ENCODE measurements at regions not wholly inside any gene's neighbourhood (a gene's known extent, or its start where the extent isn't known, plus 50 kb on each side); places are given as distances from the start of the nearest gene placed in this dataset.
"Not testable (repeated sequence)": the region's sequence is repeated elsewhere in the genome, so short reads cannot be mapped to it uniquely, and the experiment has no call there.

- no peaks in the 10 kb centered on the region for H3K4me1 Mint-ChIP-seq (ENCODE audit: insufficient read depth, unreplicated experiment)
- H3K36me3 Mint-ChIP-seq (ENCODE audit: insufficient read depth, unreplicated experiment): peaks cover 13% of the 10 kb centered on the region
- BruUV-seq (replicated peaks): no TSS peak
- intact Hi-C loops (cut with micrococcal nuclease): no loop called here
- no peak overlapping the region for H3K4me3 Mint-ChIP-seq (ENCODE audit: unreplicated experiment)
- TF ChIP-seq, protein P1, sequence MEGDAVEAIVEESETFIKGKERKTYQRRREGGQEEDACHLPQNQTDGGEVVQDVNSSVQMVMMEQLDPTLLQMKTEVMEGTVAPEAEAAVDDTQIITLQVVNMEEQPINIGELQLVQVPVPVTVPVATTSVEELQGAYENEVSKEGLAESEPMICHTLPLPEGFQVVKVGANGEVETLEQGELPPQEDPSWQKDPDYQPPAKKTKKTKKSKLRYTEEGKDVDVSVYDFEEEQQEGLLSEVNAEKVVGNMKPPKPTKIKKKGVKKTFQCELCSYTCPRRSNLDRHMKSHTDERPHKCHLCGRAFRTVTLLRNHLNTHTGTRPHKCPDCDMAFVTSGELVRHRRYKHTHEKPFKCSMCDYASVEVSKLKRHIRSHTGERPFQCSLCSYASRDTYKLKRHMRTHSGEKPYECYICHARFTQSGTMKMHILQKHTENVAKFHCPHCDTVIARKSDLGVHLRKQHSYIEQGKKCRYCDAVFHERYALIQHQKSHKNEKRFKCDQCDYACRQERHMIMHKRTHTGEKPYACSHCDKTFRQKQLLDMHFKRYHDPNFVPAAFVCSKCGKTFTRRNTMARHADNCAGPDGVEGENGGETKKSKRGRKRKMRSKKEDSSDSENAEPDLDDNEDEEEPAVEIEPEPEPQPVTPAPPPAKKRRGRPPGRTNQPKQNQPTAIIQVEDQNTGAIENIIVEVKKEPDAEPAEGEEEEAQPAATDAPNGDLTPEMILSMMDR (IDR thresholded peaks at IDR 0.05; ENCODE audit: unreplicated experiment): no peak
- ChIA-PET POLR2A (interaction anchor here (0.8 kb wide), 1 partner anchor 12 kb away, joined by 3 read pairs; no protein-coding TSS in a partner anchor), CTCF (no interaction called here)
- no peak for DNase-seq (ENCODE audit: unreplicated experiment)
- no peak overlapping the region for H3K27ac Mint-ChIP-seq (ENCODE audit: low read depth, unreplicated experiment)
- H3K27me3 Mint-ChIP-seq (ENCODE audit: insufficient read depth, unreplicated experiment): no peaks in the 10 kb centered on the region
- no peaks in the 10 kb centered on the region for H3K9me3 Mint-ChIP-seq (ENCODE audit: unreplicated experiment)
Observed at GRCh38 chr19:5281588-5281987, 59.0 kb downstream of the PTPRS start.

DNA sequence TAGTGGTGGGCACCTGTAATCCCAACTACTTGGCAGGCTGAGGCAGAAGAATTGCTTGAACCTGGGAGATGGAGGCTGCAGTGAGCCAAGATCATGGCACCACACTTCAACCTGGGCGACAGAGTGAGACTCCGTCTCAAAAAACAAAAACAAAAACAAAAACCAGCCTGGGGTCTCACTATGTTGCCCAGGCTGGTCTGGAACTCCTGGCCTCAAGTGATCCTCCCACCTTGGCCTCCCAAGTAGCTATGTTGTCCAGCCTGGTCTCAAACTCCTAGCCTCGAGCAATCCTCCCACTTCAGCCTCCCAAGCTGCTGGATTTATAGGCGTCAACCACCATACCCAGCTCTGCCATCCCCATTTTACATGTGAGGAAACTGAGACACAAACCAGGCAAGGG, 64.9 kb downstream of the PTPRS start:
- POLR2A ChIA-PET; intact Hi-C loops (cut with micrococcal nuclease); H3K4me3 Mint-ChIP-seq (ENCODE audit: unreplicated experiment); H3K4me1 Mint-ChIP-seq (ENCODE audit: insufficient read depth, unreplicated experiment); DNase-seq (ENCODE audit: unreplicated experiment); H3K27me3 Mint-ChIP-seq (ENCODE audit: insufficient read depth, unreplicated experiment); H3K9me3 Mint-ChIP-seq (ENCODE audit: unreplicated experiment); H3K27ac Mint-ChIP-seq (ENCODE audit: low read depth, unreplicated experiment); BruUV-seq (replicated peaks); H3K36me3 Mint-ChIP-seq (ENCODE audit: insufficient read depth, unreplicated experiment): not testable (repeated sequence)
- CTCF ChIA-PET: interaction anchor here (0.6 kb wide), 1 partner anchor 1457 kb away, joined by 4 read pairs; no protein-coding TSS in a partner anchor

DNA sequence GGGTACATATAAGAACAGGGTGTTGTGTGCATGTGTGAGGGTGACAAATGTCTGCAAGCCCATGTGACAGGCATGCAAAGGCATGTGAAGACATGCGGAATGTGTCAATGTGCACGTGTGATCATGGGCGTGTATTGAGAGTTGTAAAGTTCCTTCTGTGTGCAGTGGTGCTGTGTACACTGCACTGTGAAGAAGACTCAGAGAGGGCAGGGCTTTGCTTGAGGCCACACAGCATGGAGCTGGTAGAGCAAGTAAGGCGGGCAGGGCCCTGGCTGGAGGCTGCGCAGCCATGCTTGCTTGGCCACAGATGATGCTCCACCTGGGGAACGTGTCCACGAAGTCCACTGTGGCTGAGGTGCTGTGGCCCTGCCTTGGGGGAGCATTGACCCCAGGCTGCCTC, 66.8 kb downstream of the PTPRS start:
- BruUV-seq (replicated peaks): no TSS peak
- TF ChIP-seq, protein P1 (IDR thresholded peaks at IDR 0.05; ENCODE audit: unreplicated experiment): no peak

GRCh38 chr19:5271145-5271544, 69.5 kb downstream of the PTPRS start:
- CTCF ChIA-PET: no interaction called here
- no peaks in the 10 kb centered on the region for H3K9me3 Mint-ChIP-seq (ENCODE audit: unreplicated experiment)
- H3K4me3 Mint-ChIP-seq (ENCODE audit: unreplicated experiment): no peak overlapping the region
- intact Hi-C loops (cut with micrococcal nuclease): no loop called here
- H3K4me1 Mint-ChIP-seq (ENCODE audit: insufficient read depth, unreplicated experiment): no peaks in the 10 kb centered on the region
- no TSS peak for BruUV-seq (replicated peaks)
- no peak overlapping the region for H3K27ac Mint-ChIP-seq (ENCODE audit: low read depth, unreplicated experiment)
- H3K36me3 Mint-ChIP-seq (ENCODE audit: insufficient read depth, unreplicated experiment): no peaks in the 10 kb centered on the region
- H3K27me3 Mint-ChIP-seq (ENCODE audit: insufficient read depth, unreplicated experiment): no peaks in the 10 kb centered on the region
- POLR2A ChIA-PET: no interaction called here
- peak; percentile 6 for DNase-seq (ENCODE audit: unreplicated experiment)
- TF ChIP-seq, protein P1 (IDR thresholded peaks at IDR 0.05; ENCODE audit: unreplicated experiment): no peak

More for the DNA sequence above, 66.8 kb downstream of the PTPRS start:
- H3K27me3 Mint-ChIP-seq (ENCODE audit: insufficient read depth, unreplicated experiment): no peaks in the 10 kb centered on the region
- H3K36me3 Mint-ChIP-seq (ENCODE audit: insufficient read depth, unreplicated experiment): no peaks in the 10 kb centered on the region
- intact Hi-C loops (cut with micrococcal nuclease): no loop called here
- H3K4me3 Mint-ChIP-seq (ENCODE audit: unreplicated experiment): no peak overlapping the region
- ChIA-PET POLR2A (no interaction called here), CTCF (no interaction called here)
- H3K9me3 Mint-ChIP-seq (ENCODE audit: unreplicated experiment): no peaks in the 10 kb centered on the region
- no peak overlapping the region for H3K27ac Mint-ChIP-seq (ENCODE audit: low read depth, unreplicated experiment)
- no peaks in the 10 kb centered on the region for H3K4me1 Mint-ChIP-seq (ENCODE audit: insufficient read depth, unreplicated experiment)
- no peak for DNase-seq (ENCODE audit: unreplicated experiment)

DNA sequence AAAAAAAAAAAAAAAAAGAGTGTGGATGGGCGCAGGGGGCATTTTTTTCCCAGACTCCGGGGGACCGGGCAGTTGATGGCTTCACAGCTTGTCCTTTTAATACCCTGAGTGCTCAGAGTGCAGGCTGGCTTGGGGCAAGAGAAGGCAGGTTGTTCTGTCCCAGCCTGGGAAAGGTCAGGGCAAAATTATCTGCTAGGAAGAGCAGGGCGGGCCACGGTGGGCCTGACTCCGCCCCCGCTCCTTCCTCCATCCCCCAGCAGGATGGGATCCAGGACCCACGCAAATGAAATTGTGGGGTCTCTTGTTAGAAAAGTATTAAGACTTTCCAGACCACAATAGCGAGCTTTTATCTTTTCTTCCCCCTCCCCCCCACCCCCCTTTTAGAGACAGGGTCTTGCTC, 70.7 kb downstream of the PTPRS start:
- TF ChIP-seq, protein P1 (IDR thresholded peaks at IDR 0.05; ENCODE audit: unreplicated experiment): no peak
- BruUV-seq (replicated peaks): no TSS peak
- no peaks in the 10 kb centered on the region for H3K4me1 Mint-ChIP-seq (ENCODE audit: insufficient read depth, unreplicated experiment)
- no peaks in the 10 kb centered on the region for H3K27me3 Mint-ChIP-seq (ENCODE audit: insufficient read depth, unreplicated experiment)
- no peak overlapping the region for H3K4me3 Mint-ChIP-seq (ENCODE audit: unreplicated experiment)
- POLR2A ChIA-PET: interaction anchor here (1.1 kb wide), 1 partner anchor 10 kb away, joined by 3 read pairs; no protein-coding TSS in a partner anchor
- no peaks in the 10 kb centered on the region for H3K36me3 Mint-ChIP-seq (ENCODE audit: insufficient read depth, unreplicated experiment)
- intact Hi-C loops (cut with micrococcal nuclease): no loop called here
- CTCF ChIA-PET: interaction anchor here (0.6 kb wide), 1 partner anchor 163 kb away, joined by 3 read pairs; no protein-coding TSS in a partner anchor
- no peak overlapping the region for H3K27ac Mint-ChIP-seq (ENCODE audit: low read depth, unreplicated experiment)
- no peak for DNase-seq (ENCODE audit: unreplicated experiment)
- H3K9me3 Mint-ChIP-seq (ENCODE audit: unreplicated experiment): no peaks in the 10 kb centered on the region
